A549 (cell line): ENCODE measurements at regions not wholly inside any gene's neighbourhood (a gene's known extent, or its start where the extent isn't known, plus 50 kb on each side); places are given as distances from the start of the nearest gene placed in this dataset.
"Not testable (repeated sequence)": the region's sequence is repeated elsewhere in the genome, so short reads cannot be mapped to it uniquely, and the experiment has no call there.

ENCODE experiments used
- ATAC-seq, 2 experiments: fragments of 200-7000 bp in 1 of 2; fragments of >200 bp in 1 of 2; cut with Nextera tagmentation in 1 of 2; cut with Tn5 transposase in 1 of 2; 3 replicates each; pipeline versions ENCODE4 v1.8.0 to v1.9.1; 2018 to 2020; ENCODE audit warnings: mild to moderate bottlenecking in 1 of 2, moderate library complexity in 1 of 2
- CTCF ChIA-PET: fragments of 300-600 bp; sonication (Branson Sonifier 250); formaldehyde crosslinking; extraction: SDS; loops from one replicate; lab custom pipeline; 2021; ENCODE audit warnings: antibody characterized with exemption, inconsistent platforms; lab: Yijun Ruan, JAX
- POLR2A ChIA-PET: fragments of 350-600 bp; formaldehyde crosslinking; extraction: SDS; loops from one replicate; lab custom pipeline; 2021; ENCODE audit warnings: antibody characterized with exemption, inconsistent platforms; lab: Yijun Ruan, JAX
- DNase-seq, 2 experiments: peaks; one replicate each; pipeline versions ENCODE4 v3.0.0 to v3.0.0-alpha.2; 2011 to 2016; ENCODE audit warnings: low read depth in 1 of 2, low spot score in 1 of 2
- FAIRE-seq: peaks from 2 replicates; lab custom pipeline; 2011; peaks lifted over from hg19 to GRCh38; lab: Jason Lieb, UNC
- H3K27ac ChIP-seq, 2 experiments: fragments of >200 bp; sonication (Bioruptor Twin); formaldehyde crosslinking; 3 replicates each; pipeline ENCODE4 v1.5.1; 2016 to 2017
- H3K4me1 ChIP-seq: fragments of >200 bp; sonication (Bioruptor Twin); formaldehyde crosslinking; 3 replicates; pipeline ENCODE4 v1.6.1; 2016
- H3K4me2 ChIP-seq: fragments of >200 bp; sonication (Bioruptor Twin); formaldehyde crosslinking; 3 replicates; pipeline ENCODE4 v1.6.1; 2016
- H3K4me3 ChIP-seq: fragments of >200 bp; sonication (Bioruptor Twin); formaldehyde crosslinking; 3 replicates; pipeline ENCODE4 v1.5.1; 2016
- H3K9me3 ChIP-seq: fragments of >200 bp; sonication (Bioruptor Twin); formaldehyde crosslinking; 3 replicates; pipeline ENCODE4 v1.6.1; 2016
- WGBS: methylation state at CpG from one replicate; pipeline ENCODE4 v1.1.6; 2017; ENCODE audit errors: missing lambda C conversion rate; 5-methylcytosine and 5-hydroxymethylcytosine counted together

GRCh38 chrY:3218559-3218958 lies 283.4 kb downstream of the ZFY start:
- H3K4me3 ChIP-seq, DNase-seq, H3K27ac ChIP-seq, H3K4me2 ChIP-seq, CTCF ChIA-PET, FAIRE-seq, POLR2A ChIA-PET, H3K4me1 ChIP-seq, ATAC-seq, H3K9me3 ChIP-seq: not testable (repeated sequence)
- WGBS: 33% methylated on average over 6 of the region's 6 CpGs

- FAIRE-seq, H3K27ac ChIP-seq, CTCF ChIA-PET, H3K4me1 ChIP-seq, POLR2A ChIA-PET, ATAC-seq, H3K9me3 ChIP-seq, H3K4me2 ChIP-seq, H3K4me3 ChIP-seq, DNase-seq: not testable (repeated sequence)
- 0% methylated on average over 2 of the region's 2 CpGs for WGBS
Observed at GRCh38 chrY:3262911-3263310, 316.0 kb upstream of the TGIF2LY start.

GRCh38 chrY:3288063-3288462 lies 290.8 kb upstream of the TGIF2LY start:
- H3K4me2 ChIP-seq, H3K9me3 ChIP-seq, H3K27ac ChIP-seq, POLR2A ChIA-PET, CTCF ChIA-PET, H3K4me1 ChIP-seq, H3K4me3 ChIP-seq, ATAC-seq, FAIRE-seq, DNase-seq: not testable (repeated sequence)
- WGBS: 0% methylated on average over 1 of the region's 6 CpGs

GRCh38 chrY:3297235-3297634 lies 281.6 kb upstream of the TGIF2LY start:
- H3K9me3 ChIP-seq, H3K4me3 ChIP-seq, H3K4me1 ChIP-seq, POLR2A ChIA-PET, FAIRE-seq, H3K27ac ChIP-seq, DNase-seq, CTCF ChIA-PET, H3K4me2 ChIP-seq, ATAC-seq: not testable (repeated sequence)
- WGBS: 20% methylated on average over 3 of the region's 3 CpGs

- H3K9me3 ChIP-seq, CTCF ChIA-PET, ATAC-seq, H3K27ac ChIP-seq, H3K4me2 ChIP-seq, H3K4me1 ChIP-seq, POLR2A ChIA-PET, DNase-seq, H3K4me3 ChIP-seq, FAIRE-seq: not testable (repeated sequence)
Observed at GRCh38 chrY:3319988-3320387, 258.9 kb upstream of the TGIF2LY start.

GRCh38 chrY:3367535-3367934 lies 211.3 kb upstream of the TGIF2LY start:
- FAIRE-seq, H3K27ac ChIP-seq, ATAC-seq, DNase-seq, POLR2A ChIA-PET, H3K4me1 ChIP-seq, H3K4me3 ChIP-seq, H3K4me2 ChIP-seq, CTCF ChIA-PET, H3K9me3 ChIP-seq: not testable (repeated sequence)

- ATAC-seq, H3K9me3 ChIP-seq, H3K4me2 ChIP-seq, POLR2A ChIA-PET, H3K4me3 ChIP-seq, H3K4me1 ChIP-seq, DNase-seq, CTCF ChIA-PET, H3K27ac ChIP-seq: not testable (repeated sequence)
- peak; percentile 94 for FAIRE-seq
- WGBS: no CpG with 5 or more reads among the region's 1 CpG
Observed at GRCh38 chrY:3368459-3368858, 210.4 kb upstream of the TGIF2LY start.

- H3K9me3 ChIP-seq, H3K4me2 ChIP-seq, H3K4me1 ChIP-seq, H3K4me3 ChIP-seq, CTCF ChIA-PET, H3K27ac ChIP-seq, POLR2A ChIA-PET, ATAC-seq: not testable (repeated sequence)
- peak in 1 of 2 experiments; percentile 5 for DNase-seq
- FAIRE-seq: peak; percentile 7
- 31% methylated on average over 4 of the region's 5 CpGs for WGBS
Observed at GRCh38 chrY:3391508-3391907, 187.4 kb upstream of the TGIF2LY start.

- H3K27ac ChIP-seq, FAIRE-seq, H3K4me1 ChIP-seq, ATAC-seq, CTCF ChIA-PET, H3K4me2 ChIP-seq, H3K4me3 ChIP-seq, DNase-seq, H3K9me3 ChIP-seq, POLR2A ChIA-PET: not testable (repeated sequence)
- WGBS: 12% methylated on average over 3 of the region's 3 CpGs
Observed at GRCh38 chrY:3404241-3404640, 174.6 kb upstream of the TGIF2LY start.
